Middle frontal gyrus (tissue), 1 donor: ENCODE measurements at regions not wholly inside any gene's neighbourhood (a gene's known extent, or its start where the extent isn't known, plus 50 kb on each side); places are given as distances from the start of the nearest gene placed in this dataset.
A peak's percentile ranks its signal among the peaks of the same experiment; 100 is the strongest.
"Not testable (repeated sequence)": the region's sequence is repeated elsewhere in the genome, so short reads cannot be mapped to it uniquely, and the experiment has no call there.

ENCODE experiments used
- DNase-seq: peaks from one replicate; pipeline ENCODE4 v3.0.0-alpha.2; 2015; ENCODE audit warnings: low spot score; ENCODE audit errors: extremely low spot score

DNA sequence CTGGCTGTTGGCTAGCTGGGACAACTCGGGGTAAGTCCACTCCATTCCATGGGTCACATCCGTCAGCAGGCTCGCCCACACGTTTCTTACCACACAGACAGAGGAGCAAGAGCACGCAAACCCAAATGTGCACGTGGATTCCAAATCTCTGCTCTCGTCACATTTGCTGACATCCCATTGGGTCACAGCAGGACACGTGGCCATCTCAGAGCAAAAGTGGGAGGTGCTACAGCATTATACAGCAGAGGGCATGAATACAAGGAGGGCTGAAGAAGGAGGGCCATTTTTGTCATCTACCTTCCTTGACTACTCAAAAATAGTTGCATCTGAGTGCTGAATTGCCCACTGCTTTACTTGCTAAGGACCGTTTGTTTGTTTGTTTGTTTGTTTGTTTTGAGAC lies 84.7 kb downstream of the RBBP6 start:
- DNase-seq: no peak

- DNase-seq: peak; percentile 11
Measured at GRCh38 chr16:24626256-24626655, 86.9 kb downstream of the RBBP6 start.

- no peak for DNase-seq
Measured at GRCh38 chr16:24634919-24635318, 94.5 kb upstream of the TNRC6A start.

GRCh38 chr16:24635900-24636610 lies 93.4 kb upstream of the TNRC6A start:
- DNase-seq: no peak

- no peak for DNase-seq
Measured at GRCh38 chr16:24639769-24640168, 89.7 kb upstream of the TNRC6A start.

- no peak for DNase-seq
Measured at GRCh38 chr16:24643489-24643888, 86.0 kb upstream of the TNRC6A start.

- DNase-seq: no peak
Measured at GRCh38 chr16:24645739-24646645, 83.5 kb upstream of the TNRC6A start.

DNA sequence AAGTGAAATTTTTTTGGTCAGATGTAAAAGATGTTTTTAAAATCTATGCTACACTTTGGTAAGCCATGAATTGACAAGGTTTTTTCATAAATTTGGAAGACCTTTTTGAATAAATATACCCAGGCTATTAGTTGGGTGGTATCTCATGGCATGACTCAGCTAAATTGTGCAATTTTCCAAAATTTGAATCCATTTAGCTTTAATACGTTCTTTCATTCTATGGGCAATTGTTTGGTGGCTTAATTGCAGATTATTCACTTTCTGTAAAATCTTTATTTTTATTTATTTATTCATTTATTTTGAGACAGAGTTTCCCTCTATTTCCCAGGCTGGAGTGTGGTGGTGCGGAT lies 82.8 kb upstream of the TNRC6A start:
- DNase-seq: no peak

DNA sequence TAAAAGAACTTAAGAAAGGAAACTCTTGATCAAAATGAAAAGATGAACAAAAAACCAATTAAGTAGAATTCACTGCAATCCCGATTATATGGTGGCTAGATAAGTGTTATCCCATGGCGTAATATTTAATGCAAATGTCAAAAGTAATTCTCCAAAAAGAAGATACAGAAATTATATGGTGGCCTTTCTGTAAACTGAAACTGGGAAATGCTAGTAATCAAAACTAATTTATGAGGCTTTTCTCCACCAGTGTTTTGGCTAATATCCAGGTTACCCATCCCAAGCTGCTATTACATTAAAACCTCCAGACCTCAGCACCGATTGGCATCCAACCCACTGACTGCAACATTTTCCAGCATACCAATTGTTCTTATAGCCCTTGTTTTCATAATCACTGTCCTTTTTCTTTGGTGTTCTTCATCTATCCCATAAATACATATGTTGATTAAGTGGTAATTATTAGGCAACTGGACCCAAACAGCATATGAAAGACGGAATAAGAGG lies 77.2 kb upstream of the TNRC6A start:
- DNase-seq: no peak

- no peak for DNase-seq
Measured at GRCh38 chr16:24652803-24653202, 76.6 kb upstream of the TNRC6A start.

DNA sequence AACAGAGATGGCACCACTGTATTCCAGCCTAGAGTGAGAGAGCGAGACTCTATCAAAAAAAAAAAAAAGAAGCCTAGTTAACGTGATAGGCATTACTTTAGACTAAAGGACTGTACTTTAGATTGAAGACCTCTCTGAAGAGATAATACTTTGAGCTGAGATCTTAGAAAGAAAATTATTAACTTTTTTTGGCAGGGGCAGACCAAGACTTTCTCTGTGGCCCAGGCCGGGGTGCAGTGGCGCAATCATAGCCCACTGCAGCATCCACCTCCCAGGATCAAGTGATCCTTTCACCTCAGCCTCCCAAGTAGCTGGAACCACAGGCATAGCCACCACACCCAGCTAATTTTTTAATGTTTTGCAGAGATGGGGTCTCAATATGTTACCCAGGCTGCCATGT lies 75.7 kb upstream of the TNRC6A start:
- no peak for DNase-seq

DNA sequence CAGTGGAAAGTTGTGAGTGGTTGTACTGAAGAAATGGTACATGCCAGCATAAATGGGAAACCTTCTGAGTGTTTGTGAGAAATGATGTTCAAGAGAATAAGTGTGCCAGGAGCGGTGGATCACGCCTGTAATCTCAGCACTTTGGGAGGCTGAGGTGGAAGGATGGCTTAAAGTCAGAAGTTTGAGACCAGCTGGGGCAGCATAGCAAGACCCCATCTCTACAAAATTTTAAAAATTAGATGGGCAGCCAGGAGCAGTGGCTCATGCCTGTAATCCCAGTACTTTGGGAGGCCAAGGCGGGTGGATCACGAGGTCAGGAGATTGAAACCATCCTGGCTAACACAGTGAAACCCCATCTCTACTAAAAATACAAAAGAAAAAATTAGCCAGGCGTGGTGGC lies 63.5 kb upstream of the TNRC6A start:
- DNase-seq: not testable (repeated sequence)

DNA sequence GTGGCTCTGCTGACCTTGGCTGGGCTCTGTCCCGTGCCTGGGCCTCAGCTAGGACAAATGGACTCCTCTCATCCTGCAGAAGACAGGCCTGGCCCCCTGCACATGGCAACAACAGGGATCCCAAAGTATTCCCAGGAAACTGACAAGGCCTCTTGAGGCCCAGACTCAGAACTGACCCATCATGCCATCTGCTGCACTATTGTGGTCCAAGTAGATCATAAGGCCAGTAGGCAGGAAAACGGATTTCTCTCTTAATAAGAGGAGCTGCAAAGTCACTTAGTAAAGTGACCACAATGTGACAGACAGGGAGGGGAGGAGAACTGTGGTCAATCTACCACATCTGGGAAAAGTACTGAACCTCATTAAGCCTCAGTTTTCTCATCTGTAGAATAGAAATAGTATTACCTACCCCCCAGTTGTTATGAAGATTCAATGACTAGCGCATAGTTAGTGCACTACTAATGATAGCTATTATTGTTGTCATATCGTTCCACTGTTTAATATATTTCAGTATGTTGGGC lies 62.1 kb upstream of the TNRC6A start:
- no peak for DNase-seq

DNA sequence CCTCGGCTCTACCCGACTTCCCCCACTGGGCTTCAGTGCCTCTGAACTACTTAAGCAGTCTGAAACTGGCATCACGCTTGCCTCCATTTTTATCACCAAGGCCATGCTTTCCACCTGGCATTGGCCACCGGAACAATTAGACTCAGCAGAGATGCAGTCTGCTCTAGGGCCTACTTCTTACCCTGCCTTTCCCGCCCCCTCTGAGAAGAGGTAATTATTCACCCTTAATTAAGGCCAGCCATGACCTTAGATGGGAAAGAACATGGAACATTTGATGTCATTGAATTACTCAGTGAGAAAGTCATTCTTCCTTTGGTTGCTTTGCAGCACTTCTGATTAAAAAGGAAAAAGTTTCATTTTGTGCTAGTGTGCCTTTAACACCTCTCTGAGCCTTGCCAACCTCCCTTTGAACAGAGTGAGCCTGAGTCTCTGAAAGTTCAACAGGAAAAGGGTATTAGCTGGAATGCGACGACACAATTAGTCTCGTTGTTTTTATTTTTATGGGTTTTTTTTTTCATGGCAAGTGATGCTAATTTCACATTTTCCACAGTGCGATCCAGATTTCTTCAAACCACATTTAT lies 60.9 kb upstream of the TNRC6A start:
- no peak for DNase-seq

- peak; percentile 78 for DNase-seq
Measured at GRCh38 chr16:24670623-24671454, 58.6 kb upstream of the TNRC6A start.

DNA sequence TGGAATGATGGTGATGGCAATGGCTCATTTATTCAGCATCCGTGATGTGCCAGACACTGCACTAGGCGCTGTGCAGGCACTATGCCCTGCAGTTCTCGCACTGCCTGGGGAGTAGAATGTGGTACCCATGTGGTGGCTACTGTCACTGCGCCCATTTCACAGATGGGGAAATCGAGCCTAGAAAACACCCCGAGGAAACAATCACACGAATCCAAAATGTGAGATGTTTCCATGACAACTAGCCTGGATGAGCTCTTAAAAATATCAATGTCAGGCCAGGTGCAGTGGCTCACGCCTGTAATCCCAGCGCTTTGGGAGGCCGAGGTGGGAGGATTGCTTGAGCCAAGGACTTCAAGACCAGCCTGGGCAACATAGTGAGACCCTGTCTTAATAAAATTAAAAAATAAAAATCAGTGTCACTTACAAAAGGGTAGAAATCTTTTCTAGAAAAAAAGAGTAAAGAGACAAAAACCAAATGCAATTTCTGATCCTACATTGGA lies 57.9 kb upstream of the TNRC6A start:
- no peak for DNase-seq

DNA sequence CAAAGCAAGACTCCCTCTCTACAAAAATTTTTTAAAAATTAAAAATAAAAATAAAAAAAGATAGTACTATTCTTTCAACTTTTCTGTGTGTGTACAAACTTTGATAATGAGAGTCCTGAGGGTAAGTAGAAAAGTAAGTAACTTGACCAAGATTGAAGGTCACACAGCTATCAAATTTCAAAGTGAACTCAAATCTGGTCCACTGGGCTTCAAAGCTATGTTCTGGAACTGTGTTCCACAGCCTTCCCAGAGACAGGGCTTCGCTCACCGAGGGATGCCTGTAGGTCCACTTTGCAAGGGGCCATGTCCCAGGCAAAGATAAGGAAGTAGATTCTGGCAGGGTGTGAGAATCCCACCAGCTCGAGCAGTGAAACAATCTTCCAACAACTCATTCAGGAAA lies 56.3 kb upstream of the TNRC6A start:
- DNase-seq: no peak

DNA sequence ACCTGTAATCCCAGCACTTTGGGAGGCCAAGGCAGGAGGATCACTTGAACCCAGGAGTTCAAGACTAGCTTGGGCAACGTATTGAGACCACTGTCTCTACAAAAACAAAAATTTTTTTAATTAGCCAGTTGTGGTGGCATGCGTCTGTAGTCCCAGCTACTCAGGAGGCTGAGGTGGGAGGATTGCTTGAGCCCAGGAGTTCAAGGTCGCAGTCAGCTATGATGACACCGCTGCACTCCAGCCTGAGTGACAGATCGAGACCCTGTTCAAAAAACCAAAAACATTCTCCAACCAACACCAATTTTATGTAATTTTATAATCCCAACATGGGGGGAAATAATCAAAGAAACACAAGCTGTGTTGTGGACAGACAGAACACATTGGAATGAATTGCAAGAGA lies 54.6 kb upstream of the TNRC6A start:
- no peak for DNase-seq

DNA sequence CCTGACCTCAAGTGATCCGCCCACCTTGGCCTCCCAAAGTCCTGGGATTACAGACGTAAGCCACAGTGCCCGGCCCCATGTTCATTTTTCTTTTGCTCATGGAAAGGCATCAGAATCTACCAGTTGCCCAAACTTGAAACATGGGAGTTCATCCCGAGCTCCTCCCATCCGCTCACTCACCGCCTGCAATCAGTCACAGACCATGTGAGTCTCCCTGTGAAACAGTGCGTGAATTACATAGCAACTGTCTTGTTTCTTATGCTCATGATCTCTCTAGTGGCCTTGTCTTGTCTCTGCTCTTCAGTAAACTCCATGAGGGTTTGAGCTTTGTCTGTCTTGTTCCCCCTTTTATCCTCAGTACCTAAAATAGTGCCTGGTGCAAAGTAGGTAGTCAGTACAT lies 52.1 kb upstream of the TNRC6A start:
- DNase-seq: no peak
